Ectodermal cell (in vitro differentiated cells): ENCODE measurements at regions not wholly inside any gene's neighbourhood (a gene's known extent, or its start where the extent isn't known, plus 50 kb on each side); places are given as distances from the start of the nearest gene placed in this dataset.

Experiments used
- H3K27ac ChIP-seq: 2 replicates; pipeline ENCODE4 v1.7.0; 2013; ENCODE audit warnings: mild to moderate bottlenecking, low read depth, low read length; ENCODE audit not compliant: insufficient read depth, poor library complexity, severe bottlenecking
- H3K27me3 ChIP-seq: 2 replicates; pipeline ENCODE4 v1.7.0; 2013; ENCODE audit warnings: mild to moderate bottlenecking, low read length; ENCODE audit not compliant: insufficient read depth, control insufficient read depth, poor library complexity, severe bottlenecking
- H3K36me3 ChIP-seq: one replicate; pipeline ENCODE4 v1.7.0; 2013; ENCODE audit warnings: low read length; ENCODE audit not compliant: control insufficient read depth, insufficient read depth
- H3K4me1 ChIP-seq: one replicate; pipeline ENCODE4 v1.7.0; 2013; ENCODE audit warnings: low read length; ENCODE audit not compliant: control insufficient read depth, insufficient read depth
- H3K4me3 ChIP-seq: 2 replicates; pipeline ENCODE4 v1.7.0; 2013; ENCODE audit warnings: low read depth, low read length, control low read depth; ENCODE audit not compliant: insufficient read depth
- H3K9me3 ChIP-seq: 2 replicates; pipeline ENCODE4 v1.7.0; 2013; ENCODE audit warnings: mild to moderate bottlenecking, low read length, moderate library complexity; ENCODE audit not compliant: control insufficient read depth
- WGBS, 2 experiments: methylation state at CpG; one replicate each; pipeline ENCODE4 v1.1.7; 2013; ENCODE audit warnings: missing lambda C conversion rate in 2 of 2; 5-methylcytosine and 5-hydroxymethylcytosine counted together

DNA sequence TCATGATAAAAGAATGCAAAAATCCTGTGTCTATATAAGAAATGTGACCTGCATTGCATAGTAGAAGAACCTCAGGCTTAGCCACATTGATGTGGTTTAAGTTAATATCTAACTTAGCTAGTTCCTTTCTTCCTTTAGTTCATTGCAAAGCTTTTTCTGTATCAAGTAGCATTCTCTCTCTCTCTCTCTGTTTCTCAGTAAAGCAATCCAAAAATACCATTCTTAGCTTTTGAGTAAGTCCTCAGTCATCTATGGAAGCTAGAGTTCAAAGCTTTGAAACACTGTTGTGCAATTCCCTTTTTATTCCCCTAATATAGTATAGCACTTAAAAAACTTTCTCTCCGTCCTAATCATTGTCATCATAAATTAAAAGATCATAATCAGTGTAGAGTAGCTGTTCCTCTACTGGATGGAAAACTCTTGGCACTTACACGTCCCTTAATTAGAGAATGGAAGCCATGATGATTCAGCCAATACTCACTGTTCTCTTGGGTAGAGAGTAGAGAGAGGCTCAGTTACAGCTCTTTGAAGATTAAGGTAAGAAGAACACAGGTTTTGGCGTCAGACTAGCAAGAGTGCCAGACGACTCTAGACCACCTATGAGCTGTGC, 350.3 kb upstream of the LYPLAL1 start:
- no peaks in the 10 kb centered on the region for H3K27me3 ChIP-seq
- no peak overlapping the region for H3K4me3 ChIP-seq
- no peaks in the 10 kb centered on the region for H3K9me3 ChIP-seq
- H3K36me3 ChIP-seq: no peaks in the 10 kb centered on the region
- no peak overlapping the region for H3K27ac ChIP-seq
- WGBS, 2 experiments: 86 to 96% methylated on average over 4 of the region's 4 CpGs
- no peaks in the 10 kb centered on the region for H3K4me1 ChIP-seq

DNA sequence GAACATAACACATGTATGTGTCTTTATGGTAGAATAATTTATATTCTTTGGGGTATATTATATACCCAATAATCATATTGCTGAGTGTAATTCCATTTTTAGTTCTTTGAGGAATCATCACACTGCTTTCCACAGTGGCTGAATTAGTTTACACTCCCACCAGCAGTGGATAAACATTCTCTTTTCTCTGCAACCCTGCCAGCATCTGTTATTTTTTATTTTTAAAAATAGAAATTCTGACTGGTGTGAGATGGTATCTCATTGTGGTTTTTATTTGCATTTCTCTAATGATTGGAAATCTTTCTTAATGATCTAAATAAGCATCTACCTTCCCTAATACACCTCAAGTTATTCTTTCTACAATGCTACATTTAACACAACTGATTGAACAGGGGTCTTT, 346.2 kb upstream of the LYPLAL1 start:
- Histone ChIP-seq H3K27me3 (no peaks in the 10 kb centered on the region), H3K36me3 (no peaks in the 10 kb centered on the region), H3K4me3 (no peak overlapping the region), H3K4me1 (no peaks in the 10 kb centered on the region), H3K9me3 (no peaks in the 10 kb centered on the region), H3K27ac (no peak overlapping the region)

- H3K4me1 ChIP-seq: no peaks in the 10 kb centered on the region
- WGBS, 2 experiments: 98% methylated on average over 3 of the region's 3 CpGs
Observed at GRCh38 chr1:218828125-218828650, 345.5 kb upstream of the LYPLAL1 start.

DNA sequence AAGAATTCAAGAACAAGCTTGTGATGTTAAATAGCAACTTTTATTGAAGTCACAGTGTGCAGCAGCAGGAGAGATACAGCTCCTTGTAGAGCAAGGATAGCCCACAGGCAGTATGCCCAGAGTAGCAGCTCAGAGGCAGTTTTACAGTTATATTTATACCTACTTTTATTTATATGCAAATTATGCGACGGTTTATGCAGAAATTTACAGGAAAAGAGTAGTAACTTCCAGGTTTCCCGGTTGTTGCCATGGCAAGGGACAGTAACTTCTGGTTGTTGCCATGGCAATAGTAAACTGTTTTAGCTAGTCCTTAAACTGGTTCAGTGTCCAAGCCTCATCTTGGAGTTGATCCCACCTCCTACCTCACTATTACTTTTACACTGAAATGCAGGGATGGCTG, 344.6 kb upstream of the LYPLAL1 start:
- no peaks in the 10 kb centered on the region for H3K36me3 ChIP-seq
- WGBS, 2 experiments: 89 to 90% methylated on average over 3 of the region's 3 CpGs

More at GRCh38 chr1:218828125-218828650, 345.5 kb upstream of the LYPLAL1 start:
- Histone ChIP-seq H3K27ac (no peak overlapping the region), H3K36me3 (no peaks in the 10 kb centered on the region), H3K9me3 (no peaks in the 10 kb centered on the region), H3K27me3 (no peaks in the 10 kb centered on the region), H3K4me3 (no peak overlapping the region)

GRCh38 chr1:218835609-218836008, 338.1 kb upstream of the LYPLAL1 start:
- H3K36me3 ChIP-seq: no peaks in the 10 kb centered on the region
- H3K9me3 ChIP-seq: no peaks in the 10 kb centered on the region
- no peak overlapping the region for H3K27ac ChIP-seq
- no peaks in the 10 kb centered on the region for H3K4me1 ChIP-seq
- 100% methylated on average over 1 of the region's 1 CpG; no CpG with 5 or more reads in 1 of the 2 experiments for WGBS, 2 experiments
- H3K27me3 ChIP-seq: no peaks in the 10 kb centered on the region
- H3K4me3 ChIP-seq: no peak overlapping the region

More for the DNA sequence above, 344.6 kb upstream of the LYPLAL1 start:
- Histone ChIP-seq H3K27ac (no peak overlapping the region), H3K9me3 (no peaks in the 10 kb centered on the region), H3K27me3 (no peaks in the 10 kb centered on the region), H3K4me3 (no peak overlapping the region), H3K4me1 (no peaks in the 10 kb centered on the region)

DNA sequence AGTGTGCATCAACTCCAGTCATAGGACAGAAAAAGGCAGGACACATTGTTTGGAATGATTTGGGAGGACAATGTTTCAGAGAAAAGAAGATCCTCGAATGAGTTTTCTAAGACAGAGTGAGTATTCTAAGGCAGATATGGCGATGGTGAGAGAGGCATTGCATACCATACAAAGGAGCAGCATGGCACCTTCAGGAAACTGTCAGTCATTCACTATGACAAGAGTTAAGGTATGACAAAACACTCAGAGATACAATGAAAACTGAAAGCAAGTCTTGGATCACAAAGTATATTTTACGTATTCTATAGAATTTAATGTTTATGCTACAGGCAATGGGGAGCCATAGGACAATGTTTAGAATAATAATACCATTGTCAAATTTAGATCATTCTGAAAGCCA, 337.4 kb upstream of the LYPLAL1 start:
- 76 to 83% methylated on average over 2 of the region's 3 CpGs for WGBS, 2 experiments
- Histone ChIP-seq H3K27ac (no peak overlapping the region), H3K9me3 (no peaks in the 10 kb centered on the region), H3K4me3 (no peak overlapping the region), H3K4me1 (no peaks in the 10 kb centered on the region), H3K36me3 (no peaks in the 10 kb centered on the region), H3K27me3 (no peaks in the 10 kb centered on the region)

DNA sequence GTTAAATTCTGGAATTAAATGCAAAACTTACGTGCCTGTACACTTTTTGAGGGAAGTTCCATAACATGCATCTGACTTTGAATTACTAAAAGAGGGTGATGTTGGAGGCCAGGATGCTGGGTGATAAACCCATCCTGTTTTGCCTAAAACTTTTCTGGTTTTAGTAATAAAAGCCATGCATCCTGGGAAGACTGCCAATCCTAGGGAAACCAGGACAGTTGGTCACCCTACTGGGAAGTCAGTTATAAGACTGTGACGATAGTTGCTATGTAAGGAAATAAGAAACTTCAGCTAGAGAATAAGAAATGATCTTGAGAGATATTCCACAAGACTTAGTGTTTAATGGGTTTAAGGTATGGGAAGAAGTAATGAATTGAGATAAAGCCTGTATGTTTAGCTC, 336.6 kb upstream of the LYPLAL1 start:
- H3K27ac ChIP-seq: no peak overlapping the region
- no peaks in the 10 kb centered on the region for H3K27me3 ChIP-seq
- H3K36me3 ChIP-seq: no peaks in the 10 kb centered on the region
- no peak overlapping the region for H3K4me3 ChIP-seq
- H3K9me3 ChIP-seq: no peaks in the 10 kb centered on the region
- 97% methylated on average over 2 of the region's 2 CpGs for WGBS, 2 experiments
- H3K4me1 ChIP-seq: no peaks in the 10 kb centered on the region

- no peaks in the 10 kb centered on the region for H3K9me3 ChIP-seq
- no peak overlapping the region for H3K4me3 ChIP-seq
- H3K27me3 ChIP-seq: no peaks in the 10 kb centered on the region
- no peak overlapping the region for H3K27ac ChIP-seq
- no peaks in the 10 kb centered on the region for H3K36me3 ChIP-seq
- WGBS, 2 experiments: 80 to 91% methylated on average over 1 of the region's 1 CpG
- H3K4me1 ChIP-seq: no peaks in the 10 kb centered on the region
Observed at GRCh38 chr1:218845589-218845988, 328.1 kb upstream of the LYPLAL1 start.

GRCh38 chr1:218846181-218846580, 327.5 kb upstream of the LYPLAL1 start:
- WGBS, 2 experiments: 95 to 97% methylated on average over 4 of the region's 4 CpGs
- H3K36me3 ChIP-seq: no peaks in the 10 kb centered on the region
- H3K27me3 ChIP-seq: no peaks in the 10 kb centered on the region
- no peak overlapping the region for H3K4me3 ChIP-seq
- no peak overlapping the region for H3K27ac ChIP-seq
- no peaks in the 10 kb centered on the region for H3K9me3 ChIP-seq
- no peaks in the 10 kb centered on the region for H3K4me1 ChIP-seq

DNA sequence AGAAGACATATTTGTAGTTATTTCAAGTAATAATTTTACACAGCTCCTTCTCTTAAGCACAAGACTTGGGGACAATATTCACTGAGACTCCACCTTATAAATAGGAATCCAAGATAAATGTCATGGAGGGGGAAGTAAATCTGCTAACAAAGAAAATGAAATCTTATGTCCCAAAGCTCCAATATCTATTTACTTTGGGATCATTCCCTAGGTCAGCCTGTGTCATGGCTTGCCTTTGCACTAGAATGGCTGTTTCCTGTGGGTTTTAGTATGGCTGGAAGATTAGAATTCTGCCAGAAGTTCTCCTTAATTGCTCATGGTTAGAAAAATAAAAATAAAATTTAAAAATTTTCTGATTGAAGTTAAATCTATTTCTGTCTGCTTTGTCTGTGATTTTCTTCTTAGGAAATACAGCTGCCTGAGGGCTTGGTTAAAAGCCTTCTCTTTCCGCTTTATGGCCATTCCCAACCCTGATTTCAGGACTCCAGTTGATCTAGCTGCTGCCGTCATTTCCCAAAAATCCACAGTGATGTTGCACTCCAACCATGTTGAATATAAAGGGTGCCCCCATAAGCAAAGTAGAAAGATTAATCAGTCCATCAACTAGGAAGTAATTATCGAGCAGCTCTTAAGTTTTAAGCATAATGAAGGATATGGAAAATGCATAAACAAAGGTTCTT, 326.4 kb upstream of the LYPLAL1 start:
- H3K27ac ChIP-seq: no peak overlapping the region
- no peak overlapping the region for H3K4me3 ChIP-seq
- H3K27me3 ChIP-seq: no peaks in the 10 kb centered on the region
- no peaks in the 10 kb centered on the region for H3K9me3 ChIP-seq
- no peaks in the 10 kb centered on the region for H3K36me3 ChIP-seq
- 93 to 97% methylated on average over 3 of the region's 3 CpGs for WGBS, 2 experiments
- no peaks in the 10 kb centered on the region for H3K4me1 ChIP-seq
